GM10248 (cell line): ENCODE measurements at regions not wholly inside any gene's neighbourhood (a gene's known extent, or its start where the extent isn't known, plus 50 kb on each side); places are given as distances from the start of the nearest gene placed in this dataset.

Source experiments
- CTCF ChIA-PET: fragments of 300-600 bp; sonication (Branson Sonifier 250); formaldehyde crosslinking; extraction: SDS; loops from one replicate; lab custom pipeline; 2021; ENCODE audit warnings: antibody characterized with exemption; lab: Yijun Ruan, JAX
- POLR2A ChIA-PET: fragments of 350-650 bp; sonication (Branson Sonifier 250); formaldehyde crosslinking; extraction: SDS; loops from one replicate; lab custom pipeline; 2020; ENCODE audit warnings: antibody characterized with exemption; lab: Yijun Ruan, JAX
- DNase-seq: peaks from one replicate; pipeline ENCODE4 v3.0.0; 2012; ENCODE audit errors: extremely low spot score
- TF ChIP-seq, protein P1 (sequence below): IDR thresholded peaks from 2 replicates; pipeline ENCODE4 v1.5.1; 2012; ENCODE audit warnings: mild to moderate bottlenecking, low read depth; ENCODE audit errors: extremely low read depth, missing control alignments, control extremely low read depth

DNA sequence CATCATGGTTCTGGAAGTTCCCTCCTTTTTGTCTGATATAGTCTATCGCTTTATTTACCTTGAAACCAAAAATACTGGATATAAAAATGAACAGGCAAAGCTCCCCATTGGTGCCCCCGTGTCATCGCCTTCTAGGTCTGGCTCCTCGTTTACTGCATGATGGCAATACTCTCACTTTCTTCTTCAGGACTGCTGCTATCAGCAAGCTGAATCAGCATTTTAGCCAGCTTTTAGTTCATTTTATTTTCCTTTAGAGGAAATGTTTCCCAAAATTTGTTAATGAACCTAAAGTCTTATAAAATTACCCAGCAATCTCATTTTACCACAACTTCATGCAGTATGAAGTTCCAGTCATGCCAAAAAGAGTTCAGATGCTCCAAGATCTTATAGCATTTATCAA is 80.5 kb downstream of the ZIC3 start:
- no peak for DNase-seq
- ChIA-PET CTCF (no interaction called here), POLR2A (no interaction called here)
- TF ChIP-seq, protein P1, sequence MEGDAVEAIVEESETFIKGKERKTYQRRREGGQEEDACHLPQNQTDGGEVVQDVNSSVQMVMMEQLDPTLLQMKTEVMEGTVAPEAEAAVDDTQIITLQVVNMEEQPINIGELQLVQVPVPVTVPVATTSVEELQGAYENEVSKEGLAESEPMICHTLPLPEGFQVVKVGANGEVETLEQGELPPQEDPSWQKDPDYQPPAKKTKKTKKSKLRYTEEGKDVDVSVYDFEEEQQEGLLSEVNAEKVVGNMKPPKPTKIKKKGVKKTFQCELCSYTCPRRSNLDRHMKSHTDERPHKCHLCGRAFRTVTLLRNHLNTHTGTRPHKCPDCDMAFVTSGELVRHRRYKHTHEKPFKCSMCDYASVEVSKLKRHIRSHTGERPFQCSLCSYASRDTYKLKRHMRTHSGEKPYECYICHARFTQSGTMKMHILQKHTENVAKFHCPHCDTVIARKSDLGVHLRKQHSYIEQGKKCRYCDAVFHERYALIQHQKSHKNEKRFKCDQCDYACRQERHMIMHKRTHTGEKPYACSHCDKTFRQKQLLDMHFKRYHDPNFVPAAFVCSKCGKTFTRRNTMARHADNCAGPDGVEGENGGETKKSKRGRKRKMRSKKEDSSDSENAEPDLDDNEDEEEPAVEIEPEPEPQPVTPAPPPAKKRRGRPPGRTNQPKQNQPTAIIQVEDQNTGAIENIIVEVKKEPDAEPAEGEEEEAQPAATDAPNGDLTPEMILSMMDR, result no peak

DNA sequence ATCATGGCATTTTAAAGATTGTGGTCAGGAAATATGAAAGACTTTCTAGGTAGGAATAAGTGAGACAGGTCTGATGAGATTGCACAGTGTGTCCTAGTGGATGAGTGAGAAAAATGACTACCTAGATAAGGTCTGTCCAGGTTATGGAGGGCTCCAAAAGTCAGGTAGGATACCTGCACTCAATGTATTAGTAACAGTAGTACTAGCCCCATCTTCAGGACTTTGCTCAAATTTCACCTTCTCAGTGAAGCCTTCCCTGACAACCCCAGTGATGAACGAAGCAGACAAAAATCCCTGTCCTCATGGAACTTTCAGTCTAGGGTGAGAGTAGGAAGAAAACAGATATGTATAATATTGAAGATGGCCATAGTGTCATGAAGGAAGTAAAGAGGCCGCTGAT is 85.7 kb downstream of the ZIC3 start:
- POLR2A ChIA-PET, result no interaction called here
- no peak for DNase-seq
- CTCF ChIA-PET, result no interaction called here
- TF ChIP-seq, protein P1, result no peak

DNA sequence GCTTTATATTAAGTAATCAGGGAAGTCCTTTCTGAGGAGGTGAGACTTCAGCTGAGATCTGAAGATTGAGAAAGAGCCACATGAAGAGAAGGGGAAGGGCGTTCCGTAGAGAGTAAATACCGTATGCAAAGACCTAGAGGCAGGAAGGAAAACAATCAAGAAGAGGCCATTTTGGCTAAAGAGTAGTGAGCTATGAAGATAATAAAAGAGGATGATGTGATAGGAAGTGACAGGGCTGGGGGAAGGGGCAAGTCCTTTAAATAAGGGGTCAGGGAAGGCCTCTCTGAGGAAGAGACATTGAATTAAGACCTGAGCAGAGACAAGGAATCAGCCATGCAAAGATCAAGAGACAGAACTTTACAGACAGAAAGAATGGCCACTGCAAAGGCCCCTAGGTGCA is 86.2 kb downstream of the ZIC3 start:
- ChIA-PET POLR2A (no interaction called here), CTCF (no interaction called here)
- TF ChIP-seq, protein P1, result no peak
- DNase-seq, result no peak

DNA sequence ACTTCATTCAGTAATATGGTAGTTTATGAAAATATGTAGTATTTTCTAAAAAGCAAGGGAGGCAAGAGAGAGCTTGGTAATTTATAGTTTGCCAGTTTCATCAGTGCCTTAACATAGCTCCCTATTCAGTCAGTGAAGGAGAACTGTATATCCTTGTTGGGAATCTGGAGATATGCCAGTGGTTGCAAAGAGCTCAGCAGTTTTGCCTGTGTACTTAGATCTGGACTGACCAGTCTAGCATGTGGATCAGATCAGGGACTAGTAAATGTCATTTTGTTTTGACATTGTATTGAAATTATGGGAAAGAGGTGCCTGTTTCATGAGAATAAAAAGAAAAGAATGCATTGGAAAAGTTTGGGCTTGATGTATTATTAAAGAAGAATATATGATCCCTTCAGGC is 88.6 kb downstream of the ZIC3 start:
- DNase-seq, result no peak
- TF ChIP-seq, protein P1, result no peak
- ChIA-PET POLR2A (no interaction called here), CTCF (no interaction called here)

DNA sequence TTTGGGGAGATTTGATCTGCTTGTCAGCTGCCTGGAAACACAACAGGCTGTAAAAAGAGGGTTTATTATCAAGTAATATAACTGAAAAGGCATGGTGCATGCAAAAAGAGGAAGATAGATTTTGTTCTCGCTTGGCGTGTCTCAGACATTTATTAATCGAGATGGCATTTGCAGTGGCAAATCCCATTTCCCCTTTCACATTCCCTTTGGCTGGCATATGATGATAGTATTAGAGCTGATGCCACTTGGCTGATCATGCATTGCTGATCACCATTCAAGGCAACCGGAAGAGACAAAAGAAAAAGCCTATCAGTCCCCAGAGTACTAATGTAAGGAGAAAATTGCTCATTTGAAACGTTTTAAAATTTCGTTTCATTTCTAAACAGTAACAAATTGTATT is 101.8 kb downstream of the ZIC3 start:
- ChIA-PET CTCF (no interaction called here), POLR2A (no interaction called here)
- DNase-seq, result no peak
- TF ChIP-seq, protein P1, result no peak

- no peak for DNase-seq
- TF ChIP-seq, protein P1, result no peak
- CTCF ChIA-PET, result no interaction called here
- POLR2A ChIA-PET, result no interaction called here
Measured at GRCh38 chrX:137684591-137684990, 118.7 kb downstream of the ZIC3 start.

DNA sequence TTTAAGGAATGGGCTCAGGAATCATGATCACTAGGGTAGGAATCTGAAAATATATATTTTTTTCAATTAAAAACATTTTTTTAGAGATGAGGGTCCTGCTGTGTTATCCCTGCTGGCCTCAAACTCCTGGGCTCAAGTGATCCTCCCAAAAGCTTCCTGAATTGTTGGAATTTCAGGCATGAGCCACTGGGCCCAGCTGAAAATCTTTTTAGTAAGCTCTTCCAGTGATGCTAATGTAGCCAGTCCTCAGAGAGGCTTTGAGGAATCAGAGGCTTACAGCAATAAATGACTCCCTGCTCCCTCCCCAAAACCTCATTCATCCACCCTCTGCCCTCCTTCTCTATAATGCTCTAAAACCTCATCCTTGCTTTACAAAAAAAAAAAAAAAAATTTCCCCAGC is 129.5 kb downstream of the ZIC3 start:
- TF ChIP-seq, protein P1, result no peak
- no peak for DNase-seq
- CTCF ChIA-PET, result no interaction called here
- POLR2A ChIA-PET, result no interaction called here
